ENCODE measurements at regions not wholly inside any gene's neighbourhood (a gene's known extent, or its start where the extent isn't known, plus 50 kb on each side); places are given as distances from the start of the nearest gene placed in this dataset.

GRCh38 chr2:16069663-16069932 lies 129.2 kb downstream of the MYCN start:
- H3K4me2 ChIP-seq = no peak overlapping the region
- H3K79me2 ChIP-seq (ENCODE audit: insufficient read depth) = no peaks in the 10 kb centered on the region
- no peaks in the 10 kb centered on the region for H4K20me1 ChIP-seq (ENCODE audit: insufficient read depth)
- H3K36me3 ChIP-seq (replicated peaks in 1 of 2; ENCODE audit: control insufficient read depth in 1 of 2, insufficient read depth in 2 of 2, low read length in 1 of 2) = no peaks in the 10 kb centered on the region
- no peaks in the 10 kb centered on the region for H3F3A ChIP-seq (replicated peaks; ENCODE audit: insufficient read depth)
- H3K4me3 ChIP-seq (ENCODE audit: low read depth in 2 of 2, low read length in 1 of 2) = no peak overlapping the region
- H3K9me2 ChIP-seq = no peaks in the 10 kb centered on the region
- no peak for DNase-seq
- no peak overlapping the region for H3K9ac ChIP-seq
- no peak for TF ChIP-seq FOXM1 (IDR thresholded peaks at IDR 0.05; ENCODE audit: low read depth)
- no peak for TF ChIP-seq MXI1 (IDR thresholded peaks at IDR 0.05; ENCODE audit: low read depth, low read length)
- no peak for TF ChIP-seq EZH2phosphoT487 (IDR thresholded peaks at IDR 0.05; ENCODE audit: borderline replicate concordance, low read depth)
- no peak for TF ChIP-seq MEF2A (IDR thresholded peaks at IDR 0.05; ENCODE audit: borderline replicate concordance, low read depth)
- TF ChIP-seq, protein P1, sequence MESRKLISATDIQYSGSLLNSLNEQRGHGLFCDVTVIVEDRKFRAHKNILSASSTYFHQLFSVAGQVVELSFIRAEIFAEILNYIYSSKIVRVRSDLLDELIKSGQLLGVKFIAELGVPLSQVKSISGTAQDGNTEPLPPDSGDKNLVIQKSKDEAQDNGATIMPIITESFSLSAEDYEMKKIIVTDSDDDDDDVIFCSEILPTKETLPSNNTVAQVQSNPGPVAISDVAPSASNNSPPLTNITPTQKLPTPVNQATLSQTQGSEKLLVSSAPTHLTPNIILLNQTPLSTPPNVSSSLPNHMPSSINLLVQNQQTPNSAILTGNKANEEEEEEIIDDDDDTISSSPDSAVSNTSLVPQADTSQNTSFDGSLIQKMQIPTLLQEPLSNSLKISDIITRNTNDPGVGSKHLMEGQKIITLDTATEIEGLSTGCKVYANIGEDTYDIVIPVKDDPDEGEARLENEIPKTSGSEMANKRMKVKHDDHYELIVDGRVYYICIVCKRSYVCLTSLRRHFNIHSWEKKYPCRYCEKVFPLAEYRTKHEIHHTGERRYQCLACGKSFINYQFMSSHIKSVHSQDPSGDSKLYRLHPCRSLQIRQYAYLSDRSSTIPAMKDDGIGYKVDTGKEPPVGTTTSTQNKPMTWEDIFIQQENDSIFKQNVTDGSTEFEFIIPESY (IDR thresholded peaks at IDR 0.05; ENCODE audit: borderline replicate concordance, low read depth) = no peak
- no peak for TF ChIP-seq TAF1 (IDR thresholded peaks at IDR 0.05; ENCODE audit: borderline replicate concordance, low read depth, low read length)
- TF ChIP-seq CTCF (IDR thresholded peaks at IDR 0.05) = no peak
- TF ChIP-seq RXRA (IDR thresholded peaks at IDR 0.05; ENCODE audit: borderline replicate concordance, low read depth) = no peak
- no peak overlapping the region for H2AFZ ChIP-seq (ENCODE audit: low read depth)
- ChIA-PET CTCF (interaction anchor here (0.9 to 1.2 kb wide), 2 partner anchors 10 to 26 kb away, joined by 3 to 4 read pairs; no protein-coding TSS in a partner anchor), POLR2A (no interaction called here)
- peaks cover 0 to 13% of the 10 kb centered on the region in 2 experiments; a peak in 1 of 4 replicates for H3K4me1 ChIP-seq (ENCODE audit: control insufficient read depth in 1 of 2, insufficient read depth in 2 of 2, low read depth in 1 of 2, low read length in 1 of 2)
- H3K9me3 ChIP-seq = no peaks in the 10 kb centered on the region
- WGBS (ENCODE audit: low lambda C conversion rate) = 48% methylated on average over 8 of the region's 8 CpGs
- no peaks in the 10 kb centered on the region for H3K27me3 ChIP-seq (ENCODE audit: insufficient read depth)
- no peak overlapping the region for H3K27ac ChIP-seq (ENCODE audit: low read depth in 2 of 2, low read length in 1 of 2)

DNA sequence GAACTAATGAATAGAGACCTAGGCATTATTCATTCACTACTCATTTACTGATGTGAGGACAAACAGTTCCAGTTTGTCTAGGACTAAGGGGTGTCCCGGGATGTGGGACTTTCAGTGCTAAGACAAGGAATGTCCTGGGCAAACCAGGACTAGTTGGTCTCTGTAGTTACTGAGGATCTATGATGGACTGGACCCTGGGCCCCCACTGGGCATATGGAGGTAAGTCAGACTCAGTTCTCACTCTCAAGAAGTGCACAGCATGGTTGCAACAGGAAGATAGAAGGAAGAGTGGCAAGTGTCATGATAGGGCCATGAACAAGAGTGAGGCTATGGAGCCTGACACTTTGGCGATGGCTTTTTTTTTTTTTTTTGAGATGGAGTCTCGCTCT lies 128.2 kb downstream of the MYCN start:
- no peaks in the 10 kb centered on the region for H3K27me3 ChIP-seq (ENCODE audit: insufficient read depth)
- peaks cover 0 to 13% of the 10 kb centered on the region in 2 experiments; a peak in 1 of 4 replicates for H3K4me1 ChIP-seq (ENCODE audit: control insufficient read depth in 1 of 2, insufficient read depth in 2 of 2, low read depth in 1 of 2, low read length in 1 of 2)
- ChIA-PET CTCF (no interaction called here), POLR2A (interaction anchor here (0.5 kb wide), 1 partner anchor 593 kb away, joined by 3 read pairs; no protein-coding TSS in a partner anchor)
- H3K4me2 ChIP-seq = no peak overlapping the region
- H3F3A ChIP-seq (replicated peaks; ENCODE audit: insufficient read depth) = no peaks in the 10 kb centered on the region
- DNase-seq = no peak
- no peaks in the 10 kb centered on the region for H3K79me2 ChIP-seq (ENCODE audit: insufficient read depth)
- H4K20me1 ChIP-seq (ENCODE audit: insufficient read depth) = no peaks in the 10 kb centered on the region
- H3K4me3 ChIP-seq (ENCODE audit: low read depth in 2 of 2, low read length in 1 of 2) = no peak overlapping the region
- 50% methylated on average over 3 of the region's 3 CpGs for WGBS (ENCODE audit: low lambda C conversion rate)
- no peak overlapping the region for H3K9ac ChIP-seq
- no peak overlapping the region for H2AFZ ChIP-seq (ENCODE audit: low read depth)
- H3K9me3 ChIP-seq = no peaks in the 10 kb centered on the region
- H3K9me2 ChIP-seq = no peaks in the 10 kb centered on the region
- H3K36me3 ChIP-seq (replicated peaks in 1 of 2; ENCODE audit: control insufficient read depth in 1 of 2, insufficient read depth in 2 of 2, low read length in 1 of 2) = no peaks in the 10 kb centered on the region
- no peak overlapping the region for H3K27ac ChIP-seq (ENCODE audit: low read depth in 2 of 2, low read length in 1 of 2)
- TF ChIP-seq NFIC (IDR thresholded peaks at IDR 0.05; ENCODE audit: borderline replicate concordance) (no peak), EZH2phosphoT487 (IDR thresholded peaks at IDR 0.05; ENCODE audit: borderline replicate concordance, low read depth) (no peak), CTCF (IDR thresholded peaks at IDR 0.05) (no peak), CHD2 (IDR thresholded peaks at IDR 0.05; ENCODE audit: low read length, partially characterized antibody) (no peak), GATA2 (CRISPR knock-in tag; IDR thresholded peaks at IDR 0.05) (no peak), GABPA (IDR thresholded peaks at IDR 0.05; ENCODE audit: low read depth) (no peak), SIN3A (IDR thresholded peaks at IDR 0.05; ENCODE audit: borderline replicate concordance, low read depth, low read length) (no peak), MAX (IDR thresholded peaks at IDR 0.05; ENCODE audit: low read depth) (no peak)
